ENCODE measurements at regions not wholly inside any gene's neighbourhood (a gene's known extent, or its start where the extent isn't known, plus 50 kb on each side); places are given as distances from the start of the nearest gene placed in this dataset.
A peak's percentile ranks its signal among the peaks of the same experiment; 100 is the strongest.
"Not testable (repeated sequence)": the region's sequence is repeated elsewhere in the genome, so short reads cannot be mapped to it uniquely, and the experiment has no call there.

GRCh38 chrX:151042842-151043241 lies 59.7 kb downstream of the HMGB3 start:
- no peak overlapping the region for H3K27ac ChIP-seq (replicated peaks)
- no peak overlapping the region for H3K4me3 ChIP-seq (replicated peaks; ENCODE audit: insufficient read depth, low read length)
- TF ChIP-seq GABPA (IDR thresholded peaks at IDR 0.05; ENCODE audit: low read depth): no peak
- H3K27me3 ChIP-seq (ENCODE audit: insufficient read depth, poor library complexity, severe bottlenecking): no peaks in the 10 kb centered on the region
- peak in 1 of 2 experiments; percentile 29 for DNase-seq (ENCODE audit: low read depth in 1 of 2, low spot score in 1 of 2)

- H3K4me3 ChIP-seq (replicated peaks; ENCODE audit: insufficient read depth, low read length); DNase-seq (ENCODE audit: low read depth in 1 of 2, low spot score in 1 of 2); H3K27me3 ChIP-seq (ENCODE audit: insufficient read depth, poor library complexity, severe bottlenecking); H3K27ac ChIP-seq (replicated peaks): not testable (repeated sequence)
Observed at GRCh38 chrX:151066373-151066772, 83.2 kb downstream of the HMGB3 start.

GRCh38 chrX:151073767-151074166 lies 90.6 kb downstream of the HMGB3 start:
- no peak overlapping the region for H3K27ac ChIP-seq (replicated peaks)
- no peak overlapping the region for H3K4me3 ChIP-seq (replicated peaks; ENCODE audit: insufficient read depth, low read length)
- no peak for DNase-seq (ENCODE audit: low read depth in 1 of 2, low spot score in 1 of 2)
- no peak for TF ChIP-seq POLR2AphosphoS5 (IDR thresholded peaks at IDR 0.05; ENCODE audit: low read depth)
- TF ChIP-seq CTCF (IDR thresholded peaks at IDR 0.05; ENCODE audit: insufficient read depth, low read length): no peak
- no peak for TF ChIP-seq REST (IDR thresholded peaks at IDR 0.05; ENCODE audit: insufficient replicate concordance, low read depth)
- no peak for TF ChIP-seq GABPA (IDR thresholded peaks at IDR 0.05; ENCODE audit: low read depth)
- no peaks in the 10 kb centered on the region for H3K27me3 ChIP-seq (ENCODE audit: insufficient read depth, poor library complexity, severe bottlenecking)

GRCh38 chrX:151081016-151081415 lies 95.4 kb upstream of the GPR50 start:
- no peak for DNase-seq (ENCODE audit: low read depth in 1 of 2, low spot score in 1 of 2)
- no peak overlapping the region for H3K27ac ChIP-seq (replicated peaks)
- H3K4me3 ChIP-seq (replicated peaks; ENCODE audit: insufficient read depth, low read length): no peak overlapping the region
- TF ChIP-seq CTCF (IDR thresholded peaks at IDR 0.05; ENCODE audit: insufficient read depth, low read length) (no peak), SPI1 (IDR thresholded peaks at IDR 0.05; ENCODE audit: borderline replicate concordance, low read depth) (no peak)
- no peaks in the 10 kb centered on the region for H3K27me3 ChIP-seq (ENCODE audit: insufficient read depth, poor library complexity, severe bottlenecking)

GRCh38 chrX:151082077-151082948 lies 94.1 kb upstream of the GPR50 start:
- no peak overlapping the region for H3K4me3 ChIP-seq (replicated peaks; ENCODE audit: insufficient read depth, low read length)
- DNase-seq (ENCODE audit: low read depth in 1 of 2, low spot score in 1 of 2): peak in 1 of 2 experiments; percentile 56
- TF ChIP-seq CTCF (IDR thresholded peaks at IDR 0.05; ENCODE audit: insufficient read depth, low read length) (peak; percentile 58), GABPA (IDR thresholded peaks at IDR 0.05; ENCODE audit: low read depth) (no peak)
- no peak overlapping the region for H3K27ac ChIP-seq (replicated peaks)
- H3K27me3 ChIP-seq (ENCODE audit: insufficient read depth, poor library complexity, severe bottlenecking): no peaks in the 10 kb centered on the region
